Endodermal cell (in vitro differentiated cells): ENCODE measurements at regions not wholly inside any gene's neighbourhood (a gene's known extent, or its start where the extent isn't known, plus 50 kb on each side); places are given as distances from the start of the nearest gene placed in this dataset.

Experiments used
- DNase-seq: peaks from one replicate; pipeline ENCODE4 v3.0.0-alpha.2; 2017
- H3K27ac ChIP-seq: 2 replicates; pipeline ENCODE4 v1.5.1; 2013; ENCODE audit warnings: mild to moderate bottlenecking, low read depth, low read length, moderate library complexity
- H3K27me3 ChIP-seq: 2 replicates; pipeline ENCODE4 v1.6.1; 2013; ENCODE audit warnings: mild to moderate bottlenecking, low read length, moderate library complexity; ENCODE audit not compliant: insufficient read depth, control insufficient read depth, poor library complexity, severe bottlenecking
- H3K36me3 ChIP-seq: 2 replicates; pipeline ENCODE4 v1.7.0; 2013; ENCODE audit warnings: mild to moderate bottlenecking, low read length, moderate library complexity; ENCODE audit not compliant: control insufficient read depth, insufficient read depth
- H3K4me1 ChIP-seq: one replicate; pipeline ENCODE4 v1.7.0; 2013; ENCODE audit warnings: low read length; ENCODE audit not compliant: control insufficient read depth, insufficient read depth
- H3K4me3 ChIP-seq: 2 replicates; pipeline ENCODE4 v1.5.1; 2013; ENCODE audit warnings: mild to moderate bottlenecking, low read length, moderate library complexity
- H3K9ac ChIP-seq: 2 replicates; pipeline ENCODE4 v1.6.1; 2013; ENCODE audit warnings: mild to moderate bottlenecking, low read length, moderate library complexity; ENCODE audit not compliant: poor library complexity, severe bottlenecking; ENCODE audit errors: extremely low read depth
- H3K9me3 ChIP-seq: 2 replicates; pipeline ENCODE4 v1.6.1; 2013; ENCODE audit warnings: mild to moderate bottlenecking, low read length, moderate library complexity; ENCODE audit not compliant: control insufficient read depth
- H3K27ac Mint-ChIP-seq: 2 replicates; pipeline ENCODE4 v1.8.0; 2020; ENCODE audit warnings: mixed read lengths
- H3K27me3 Mint-ChIP-seq: 2 replicates; pipeline ENCODE4 v1.8.0; 2021; ENCODE audit warnings: mild to moderate bottlenecking, mixed read lengths; ENCODE audit not compliant: insufficient read depth
- H3K36me3 Mint-ChIP-seq: 2 replicates; pipeline ENCODE4 v1.8.0; 2020; ENCODE audit warnings: low read depth, mixed read lengths
- H3K4me1 Mint-ChIP-seq: 2 replicates; pipeline ENCODE4 v1.8.0; 2020; ENCODE audit warnings: mixed read lengths
- H3K4me3 Mint-ChIP-seq: 2 replicates; pipeline ENCODE4 v1.8.0; 2020; ENCODE audit warnings: mild to moderate bottlenecking, moderate library complexity, mixed read lengths
- H3K9me3 Mint-ChIP-seq: 2 replicates; pipeline ENCODE4 v1.8.0; 2020; ENCODE audit warnings: mild to moderate bottlenecking, mixed read lengths
- CTCF ChIP-seq: fragments of 200-600 bp; sonication (generic); conservative IDR thresholded peaks from 2 replicates; pipeline ENCODE4 v1.5.0; 2021; ENCODE audit warnings: antibody characterized with exemption, mild to moderate bottlenecking
- WGBS, 2 experiments: methylation state at CpG; one replicate each; pipeline versions ENCODE4 v1.1.5 to v1.1.7; 2013; ENCODE audit warnings: missing lambda C conversion rate in 2 of 2, mixed read lengths in 1 of 2; ENCODE audit not compliant: insufficient coverage in 1 of 2, insufficient read length in 1 of 2; 5-methylcytosine and 5-hydroxymethylcytosine counted together

- Histone ChIP-seq H3K27me3 (no peaks in the 10 kb centered on the region), H3K4me3 (no peak overlapping the region), H3K36me3 (no peaks in the 10 kb centered on the region), H3K9ac (no peak overlapping the region), H3K9me3 (no peaks in the 10 kb centered on the region), H3K27ac (no peak overlapping the region), H3K4me1 (no peaks in the 10 kb centered on the region)
- H3K9me3 Mint-ChIP-seq = no peaks in the 10 kb centered on the region
- no peaks in the 10 kb centered on the region for H3K27me3 Mint-ChIP-seq
- no peak overlapping the region for H3K27ac Mint-ChIP-seq
- no peak overlapping the region for H3K4me3 Mint-ChIP-seq
- H3K4me1 Mint-ChIP-seq = peaks cover 5% of the 10 kb centered on the region
- 91 to 96% methylated on average over 3 to 5 of the region's 6 CpGs for WGBS, 2 experiments
- no peak for DNase-seq
- TF ChIP-seq CTCF = no peak
- no peaks in the 10 kb centered on the region for H3K36me3 Mint-ChIP-seq
Measured at GRCh38 chr15:95278532-95279245, 1047.3 kb downstream of the MCTP2 start.

- H3K27ac Mint-ChIP-seq = no peak overlapping the region
- no peaks in the 10 kb centered on the region for H3K9me3 ChIP-seq
- no peak for DNase-seq
- H3K27me3 Mint-ChIP-seq = no peaks in the 10 kb centered on the region
- WGBS, 2 experiments = 89 to 94% methylated on average over 2 to 8 of the region's 8 CpGs
- no peak overlapping the region for H3K4me3 ChIP-seq
- H3K4me1 Mint-ChIP-seq = peaks cover 7% of the 10 kb centered on the region
- no peaks in the 10 kb centered on the region for H3K36me3 Mint-ChIP-seq
- H3K9me3 Mint-ChIP-seq = no peaks in the 10 kb centered on the region
- TF ChIP-seq CTCF = no peak
- H3K4me1 ChIP-seq = no peaks in the 10 kb centered on the region
- no peak overlapping the region for H3K9ac ChIP-seq
- no peak overlapping the region for H3K27ac ChIP-seq
- H3K27me3 ChIP-seq = no peaks in the 10 kb centered on the region
- no peak overlapping the region for H3K4me3 Mint-ChIP-seq
- H3K36me3 ChIP-seq = no peaks in the 10 kb centered on the region
Measured at GRCh38 chr15:95279277-95280019, 1048.1 kb downstream of the MCTP2 start.

- H3K9ac ChIP-seq = no peak overlapping the region
- no peak for TF ChIP-seq CTCF
- DNase-seq = no peak
- H3K4me3 ChIP-seq = no peak overlapping the region
- Mint-ChIP-seq H3K4me1 (peaks cover 18% of the 10 kb centered on the region), H3K27me3 (no peaks in the 10 kb centered on the region), H3K4me3 (no peak overlapping the region), H3K9me3 (no peaks in the 10 kb centered on the region), H3K36me3 (no peaks in the 10 kb centered on the region), H3K27ac (no peak overlapping the region)
- no peaks in the 10 kb centered on the region for H3K36me3 ChIP-seq
- WGBS, 2 experiments = 92 to 93% methylated on average over 3 to 5 of the region's 5 CpGs
- no peaks in the 10 kb centered on the region for H3K27me3 ChIP-seq
- no peak overlapping the region for H3K27ac ChIP-seq
- H3K4me1 ChIP-seq = peaks cover under 1% of the 10 kb centered on the region
- H3K9me3 ChIP-seq = no peaks in the 10 kb centered on the region
Measured at GRCh38 chr15:95280711-95281110, 1049.3 kb downstream of the MCTP2 start.
